ENCODE measurements at regions not wholly inside any gene's neighbourhood (a gene's known extent, or its start where the extent isn't known, plus 50 kb on each side); places are given as distances from the start of the nearest gene placed in this dataset.

DNA sequence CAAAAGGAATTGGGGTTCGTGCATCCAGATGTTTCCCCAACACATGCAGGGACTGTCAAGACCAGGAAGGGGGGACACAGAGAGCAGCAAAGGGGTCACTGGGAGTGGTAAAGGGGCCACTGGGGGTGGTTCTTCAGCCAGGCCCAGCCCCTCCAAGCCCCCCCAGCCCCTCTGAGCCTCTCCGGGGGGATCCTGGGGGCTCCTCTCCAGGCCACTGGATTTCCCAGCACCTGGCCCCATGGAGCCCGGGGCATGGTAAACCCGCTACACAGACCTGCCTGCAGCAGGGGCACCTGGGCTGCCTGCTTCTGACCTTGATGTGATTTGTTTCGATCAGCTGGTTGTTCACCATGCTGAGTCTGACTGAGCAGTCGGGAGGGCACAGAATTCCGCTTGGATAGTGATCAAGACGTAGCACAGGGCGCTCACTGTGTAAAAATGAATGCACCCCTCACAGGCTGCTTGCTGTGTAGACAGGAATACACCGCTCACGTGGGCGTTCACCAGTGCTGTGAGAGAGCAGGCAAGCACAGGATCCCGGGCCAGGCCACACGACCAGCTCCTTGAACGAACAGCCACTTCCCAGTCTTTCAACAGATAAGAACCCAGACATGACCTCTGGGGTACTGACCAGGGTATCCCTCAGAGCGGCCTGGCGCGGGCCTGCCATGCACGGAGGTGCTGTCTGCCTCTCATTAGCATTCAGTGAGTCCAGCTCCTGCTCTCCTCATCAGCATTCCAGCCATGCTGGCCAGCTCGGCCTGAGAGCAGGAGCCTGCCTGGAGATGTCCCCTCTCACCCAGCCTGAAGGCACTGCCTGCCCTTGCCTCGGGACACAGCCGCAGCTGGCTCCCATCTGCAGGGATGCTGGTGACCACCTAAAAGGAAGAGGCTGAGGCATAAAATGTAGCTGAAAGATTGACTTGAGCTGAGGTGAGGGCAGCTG lies 73.3 kb upstream of the OTOS start:
- TF ChIP-seq, protein P1, sequence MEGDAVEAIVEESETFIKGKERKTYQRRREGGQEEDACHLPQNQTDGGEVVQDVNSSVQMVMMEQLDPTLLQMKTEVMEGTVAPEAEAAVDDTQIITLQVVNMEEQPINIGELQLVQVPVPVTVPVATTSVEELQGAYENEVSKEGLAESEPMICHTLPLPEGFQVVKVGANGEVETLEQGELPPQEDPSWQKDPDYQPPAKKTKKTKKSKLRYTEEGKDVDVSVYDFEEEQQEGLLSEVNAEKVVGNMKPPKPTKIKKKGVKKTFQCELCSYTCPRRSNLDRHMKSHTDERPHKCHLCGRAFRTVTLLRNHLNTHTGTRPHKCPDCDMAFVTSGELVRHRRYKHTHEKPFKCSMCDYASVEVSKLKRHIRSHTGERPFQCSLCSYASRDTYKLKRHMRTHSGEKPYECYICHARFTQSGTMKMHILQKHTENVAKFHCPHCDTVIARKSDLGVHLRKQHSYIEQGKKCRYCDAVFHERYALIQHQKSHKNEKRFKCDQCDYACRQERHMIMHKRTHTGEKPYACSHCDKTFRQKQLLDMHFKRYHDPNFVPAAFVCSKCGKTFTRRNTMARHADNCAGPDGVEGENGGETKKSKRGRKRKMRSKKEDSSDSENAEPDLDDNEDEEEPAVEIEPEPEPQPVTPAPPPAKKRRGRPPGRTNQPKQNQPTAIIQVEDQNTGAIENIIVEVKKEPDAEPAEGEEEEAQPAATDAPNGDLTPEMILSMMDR (IDR thresholded peaks at IDR 0.05) = no peak
- no peaks in the 10 kb centered on the region for H3K4me1 ChIP-seq
- no peak overlapping the region for H3K4me3 ChIP-seq
- no peaks in the 10 kb centered on the region for H3K9me3 ChIP-seq
- no peaks in the 10 kb centered on the region for H3K27me3 ChIP-seq
- no peak for DNase-seq (ENCODE audit: low spot score)
- H3K36me3 ChIP-seq = no peaks in the 10 kb centered on the region
- H3K27ac ChIP-seq = no peak overlapping the region

GRCh38 chr2:240214790-240215675 lies 74.6 kb upstream of the OTOS start:
- no peaks in the 10 kb centered on the region for H3K27me3 ChIP-seq
- TF ChIP-seq, protein P1 (IDR thresholded peaks at IDR 0.05) = no peak
- no peak overlapping the region for H3K27ac ChIP-seq
- no peak for DNase-seq (ENCODE audit: low spot score)
- no peaks in the 10 kb centered on the region for H3K9me3 ChIP-seq
- H3K36me3 ChIP-seq = no peaks in the 10 kb centered on the region
- no peaks in the 10 kb centered on the region for H3K4me1 ChIP-seq
- no peak overlapping the region for H3K4me3 ChIP-seq

- Histone ChIP-seq H3K27ac (no peak overlapping the region), H3K36me3 (no peaks in the 10 kb centered on the region), H3K27me3 (no peaks in the 10 kb centered on the region), H3K4me1 (no peaks in the 10 kb centered on the region), H3K9me3 (no peaks in the 10 kb centered on the region), H3K4me3 (no peak overlapping the region)
- DNase-seq (ENCODE audit: low spot score) = no peak
- TF ChIP-seq, protein P1 (IDR thresholded peaks at IDR 0.05) = no peak
These were observed 75.2 kb upstream of the OTOS start for GRCh38 chr2:240215676-240216051.

DNA sequence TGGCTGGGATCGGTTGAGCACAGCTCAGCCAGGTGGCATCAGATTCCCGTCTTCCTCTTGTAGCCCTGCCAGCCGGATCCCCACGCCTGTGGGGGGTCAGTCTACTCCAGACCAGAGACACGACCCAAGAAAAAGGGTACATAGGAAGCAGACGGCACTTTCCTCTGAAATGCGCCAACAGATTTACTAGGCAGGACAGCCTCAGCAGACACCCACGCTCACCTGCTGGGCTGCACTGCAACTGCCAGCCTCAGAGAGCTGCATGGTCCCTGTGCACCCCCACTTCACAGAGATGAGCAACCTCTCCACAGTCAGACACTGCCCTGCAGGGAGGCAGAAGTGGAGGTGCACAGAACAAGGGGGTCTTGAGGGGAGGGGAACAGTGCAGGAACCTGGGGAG lies 75.7 kb upstream of the OTOS start:
- no peak overlapping the region for H3K4me3 ChIP-seq
- no peaks in the 10 kb centered on the region for H3K27me3 ChIP-seq
- H3K36me3 ChIP-seq = no peaks in the 10 kb centered on the region
- TF ChIP-seq, protein P1 (IDR thresholded peaks at IDR 0.05) = no peak
- DNase-seq (ENCODE audit: low spot score) = no peak
- no peaks in the 10 kb centered on the region for H3K9me3 ChIP-seq
- H3K27ac ChIP-seq = no peak overlapping the region
- H3K4me1 ChIP-seq = no peaks in the 10 kb centered on the region

GRCh38 chr2:240217431-240218301 lies 77.2 kb upstream of the OTOS start:
- Histone ChIP-seq H3K36me3 (no peaks in the 10 kb centered on the region), H3K27me3 (no peaks in the 10 kb centered on the region), H3K4me3 (no peak overlapping the region), H3K4me1 (no peaks in the 10 kb centered on the region), H3K27ac (no peak overlapping the region), H3K9me3 (peaks cover 0 to 9% of the 10 kb centered on the region in 2 donors)
- TF ChIP-seq, protein P1 (IDR thresholded peaks at IDR 0.05) = no peak
- DNase-seq (ENCODE audit: low spot score) = no peak

Measured in right atrium auricular region (tissue), 2 donors.